Cardiac septum (tissue), 1 donor: ENCODE measurements at regions not wholly inside any gene's neighbourhood (a gene's known extent, or its start where the extent isn't known, plus 50 kb on each side); places are given as distances from the start of the nearest gene placed in this dataset.
"Not testable (repeated sequence)": the region's sequence is repeated elsewhere in the genome, so short reads cannot be mapped to it uniquely, and the experiment has no call there.

Source experiments
- DNase-seq: peaks from one replicate; pipeline ENCODE4 v3.0.0-alpha.2; 2020; ENCODE audit warnings: low spot score
- intact Hi-C: fragments of 100-400 bp; cut with DNase I; formaldehyde crosslinking; loops from one replicate; pipeline ENCODE4 v1.14.0; 2022
- donor health status: DM: no; HTN: no; CAD: no.

GRCh38 chr6:73969971-73970970, 274.3 kb downstream of the CD109 start:
- intact Hi-C loops = loop anchor here (5.0 to 10.0 kb wide), 2 partner anchors 115 to 1237 kb away; partner anchors contain the start of gene COL12A1
- DNase-seq = no peak

DNA sequence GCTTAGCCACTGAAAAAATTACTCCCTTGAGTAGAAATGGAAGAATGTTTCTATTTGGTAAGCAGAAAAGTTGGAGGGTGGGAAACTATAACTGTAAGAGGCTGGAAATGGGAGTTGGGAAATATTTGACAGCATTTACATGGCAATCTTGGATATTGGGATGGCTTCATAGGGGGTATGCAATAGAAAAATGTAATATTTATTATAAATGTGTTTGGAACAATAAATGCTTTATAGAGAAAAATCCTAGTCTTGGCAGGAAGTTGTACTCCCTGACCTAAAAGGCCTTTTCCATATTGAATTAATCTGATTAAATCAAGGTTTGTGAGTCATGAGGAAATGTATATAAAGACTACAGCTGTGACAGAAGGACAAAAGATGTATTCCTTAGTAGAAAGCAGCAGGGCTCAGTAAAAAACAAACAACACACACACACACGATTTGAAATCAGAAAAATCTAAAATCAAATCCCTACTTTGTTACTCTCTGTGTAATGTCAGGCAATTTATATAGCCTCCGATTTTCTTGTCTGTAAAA, 272.3 kb downstream of the CD109 start:
- intact Hi-C loops = loop anchor here (5.0 to 10.0 kb wide), 2 partner anchors 113 to 1239 kb away; partner anchors contain the start of gene COL12A1

DNA sequence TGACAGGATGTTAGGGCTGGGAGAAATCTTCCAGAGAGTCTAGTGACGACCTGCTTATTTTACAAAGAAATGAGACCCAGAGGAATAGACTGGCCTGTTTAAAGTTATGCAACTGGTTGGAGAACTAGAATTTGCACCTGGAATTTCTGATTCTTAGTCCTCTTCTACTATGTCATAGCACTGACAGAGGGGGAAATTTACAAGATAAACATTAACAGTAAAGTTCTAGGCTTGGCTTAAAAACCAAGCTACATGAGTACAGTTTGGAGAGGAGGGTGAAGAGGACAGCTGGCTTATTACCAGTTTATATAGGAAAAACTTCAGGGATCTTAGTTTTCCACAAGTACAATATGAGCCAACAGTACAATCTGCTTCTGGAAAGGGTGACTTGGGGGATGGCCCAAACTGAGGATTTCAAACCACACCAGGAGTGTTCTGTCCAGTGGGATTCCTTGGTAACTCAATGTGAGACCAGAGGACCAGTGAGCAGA, 269.6 kb downstream of the CD109 start:
- DNase-seq = no peak
- intact Hi-C loops = loop anchor here (5.0 to 10.0 kb wide), 2 partner anchors 111 to 1242 kb away; partner anchors contain the start of gene COL12A1

More for the DNA sequence above, 272.3 kb downstream of the CD109 start:
- DNase-seq = no peak

- intact Hi-C loops = loop anchor here (10.0 kb wide), 1 partner anchor 110 kb away; no protein-coding TSS in a partner anchor
- no peak for DNase-seq
These were observed 268.3 kb downstream of the CD109 start for GRCh38 chr6:73964241-73964854.

GRCh38 chr6:73962884-73963283, 266.9 kb downstream of the CD109 start:
- intact Hi-C loops = loop anchor here (10.0 kb wide), 1 partner anchor 108 kb away; no protein-coding TSS in a partner anchor
- no peak for DNase-seq

DNA sequence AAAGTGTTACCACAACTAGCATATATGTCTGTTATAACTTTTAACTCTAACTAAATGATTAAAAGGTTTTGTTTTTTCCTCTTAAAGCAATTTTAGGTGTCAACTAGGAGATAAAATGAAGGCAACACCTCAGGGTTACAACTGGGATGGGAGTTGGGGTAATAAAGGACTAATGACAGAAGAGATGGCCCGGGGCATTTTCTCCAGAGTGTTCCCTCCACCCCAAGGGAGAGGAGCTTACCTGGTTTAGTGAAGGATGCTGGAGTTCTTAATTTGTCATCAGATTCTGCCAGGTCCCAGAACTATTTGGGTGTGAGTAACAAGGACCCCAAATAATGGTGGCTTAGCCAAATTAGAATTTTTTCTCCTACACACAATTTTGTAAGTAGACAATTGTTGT, 260.3 kb downstream of the CD109 start:
- intact Hi-C loops = no loop called here
- no peak for DNase-seq

DNA sequence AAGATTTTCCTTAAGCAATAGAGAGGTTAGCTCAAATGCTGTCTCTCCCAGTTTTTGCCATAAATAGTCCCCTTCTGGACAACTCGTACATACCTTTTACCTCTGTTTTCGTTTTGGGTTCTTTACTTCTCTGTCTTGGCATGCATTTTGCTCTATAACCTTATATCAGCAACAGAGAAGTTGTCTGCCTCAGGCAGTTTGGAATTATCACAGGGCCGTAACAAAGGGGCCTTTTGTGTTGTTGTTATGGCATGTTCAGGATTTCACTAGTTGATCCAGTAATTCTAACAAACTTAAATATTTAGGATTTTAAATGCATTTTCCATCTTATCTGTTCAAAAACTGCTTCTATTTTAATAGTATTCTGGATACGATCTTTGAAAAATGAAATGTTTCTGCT, 259.8 kb downstream of the CD109 start:
- no peak for DNase-seq
- intact Hi-C loops = no loop called here

- intact Hi-C loops = no loop called here
- DNase-seq = no peak
These were observed 258.9 kb downstream of the CD109 start for GRCh38 chr6:73954881-73955280.

DNA sequence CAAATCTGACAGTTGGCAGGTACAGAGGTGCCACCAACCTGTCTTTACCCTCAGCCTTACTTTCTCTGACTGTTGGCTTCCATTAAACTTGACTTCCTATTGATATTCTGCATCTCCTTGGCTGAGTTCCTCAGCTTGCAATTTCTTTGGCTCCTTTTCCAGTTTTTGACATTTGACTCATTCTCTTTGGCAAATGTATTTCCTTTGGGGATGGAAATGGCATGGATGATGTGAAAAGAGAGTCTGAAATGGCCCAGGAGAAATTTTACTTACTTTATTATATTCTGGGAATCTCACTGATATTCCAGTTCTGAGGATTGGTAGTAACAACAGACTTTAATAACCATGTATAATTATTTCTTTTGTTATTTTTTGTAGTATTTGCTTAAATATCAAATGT, 255.2 kb downstream of the CD109 start:
- intact Hi-C loops = no loop called here
- no peak for DNase-seq

DNA sequence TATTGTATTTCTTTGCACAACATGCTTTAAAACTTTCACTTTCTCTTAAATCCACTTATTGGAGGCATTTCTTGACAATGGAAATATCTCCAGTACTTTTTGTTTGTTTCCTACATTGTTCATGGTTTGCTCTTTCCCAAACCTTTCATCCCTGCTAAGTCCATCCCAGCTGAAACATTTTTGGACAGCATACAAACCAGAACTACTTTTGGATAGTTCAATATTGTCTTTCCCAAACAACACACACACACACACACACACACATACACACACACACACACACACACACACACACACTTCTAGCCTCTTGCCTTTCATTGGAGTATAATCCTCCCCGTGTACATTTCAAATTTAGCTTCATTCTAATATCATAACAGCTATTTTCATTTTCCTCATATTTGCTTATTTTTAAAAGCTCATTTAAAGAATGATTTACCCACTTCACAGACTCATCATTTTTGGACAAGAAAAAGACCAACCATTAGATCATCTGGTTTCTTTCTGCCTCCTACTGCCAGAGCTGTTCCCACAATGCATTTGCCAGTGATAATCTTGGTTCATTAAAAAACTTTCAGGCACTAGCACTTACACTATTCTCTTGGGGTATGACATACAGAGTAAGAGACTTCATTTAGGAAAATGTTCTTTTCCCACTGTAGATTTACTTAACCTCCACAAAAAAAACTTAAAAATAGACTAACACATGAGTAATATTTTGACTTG, 248.1 kb downstream of the CD109 start:
- no peak for DNase-seq
- intact Hi-C loops = no loop called here

DNA sequence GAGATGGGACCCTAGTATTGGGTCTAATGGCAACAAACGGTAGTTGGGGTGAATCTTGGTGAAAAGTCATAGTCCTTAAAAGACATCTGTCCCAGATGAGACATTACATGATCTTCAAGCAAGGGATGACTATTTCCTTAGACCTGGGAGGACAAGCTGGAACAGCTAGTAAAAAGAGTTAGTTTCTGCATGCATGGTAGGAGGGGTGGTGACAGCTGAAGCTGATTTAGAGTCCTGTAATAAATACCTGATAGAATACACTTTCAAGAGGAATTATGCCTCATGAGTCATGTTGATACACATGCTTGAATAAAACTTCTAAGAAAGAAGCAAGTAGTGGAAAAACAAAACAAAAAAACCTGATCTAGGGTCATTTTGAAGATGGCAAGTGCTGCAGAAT, 247.4 kb downstream of the CD109 start:
- intact Hi-C loops = no loop called here
- no peak for DNase-seq

DNA sequence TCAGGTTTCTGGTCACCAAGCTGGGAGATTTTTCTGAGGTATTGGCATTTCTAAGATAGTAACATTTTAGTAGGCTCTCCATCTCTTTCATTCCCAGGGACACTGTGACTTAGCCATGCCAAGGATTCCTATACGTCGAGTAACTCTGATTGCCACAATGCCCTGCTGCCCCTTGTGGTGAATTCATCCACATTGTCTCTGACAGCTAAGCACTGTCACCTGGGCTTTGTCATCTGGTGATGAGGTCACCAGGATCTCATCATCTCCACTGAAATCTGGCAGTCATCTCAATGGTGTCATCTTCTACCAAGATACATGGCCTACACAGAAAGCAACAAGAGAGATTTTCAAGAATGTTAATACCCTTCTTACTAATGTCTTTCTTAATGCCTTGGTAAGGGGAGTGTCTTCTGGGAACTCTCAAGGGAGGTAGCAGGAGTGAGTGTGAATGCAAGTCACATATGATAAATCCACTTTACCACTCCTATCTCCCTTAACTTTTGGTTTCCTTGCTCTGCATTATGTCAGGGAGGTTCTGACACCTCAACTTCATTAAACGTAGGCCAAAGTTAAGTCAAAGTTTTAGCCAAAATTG, 246.7 kb downstream of the CD109 start:
- intact Hi-C loops = no loop called here
- DNase-seq = no peak

DNA sequence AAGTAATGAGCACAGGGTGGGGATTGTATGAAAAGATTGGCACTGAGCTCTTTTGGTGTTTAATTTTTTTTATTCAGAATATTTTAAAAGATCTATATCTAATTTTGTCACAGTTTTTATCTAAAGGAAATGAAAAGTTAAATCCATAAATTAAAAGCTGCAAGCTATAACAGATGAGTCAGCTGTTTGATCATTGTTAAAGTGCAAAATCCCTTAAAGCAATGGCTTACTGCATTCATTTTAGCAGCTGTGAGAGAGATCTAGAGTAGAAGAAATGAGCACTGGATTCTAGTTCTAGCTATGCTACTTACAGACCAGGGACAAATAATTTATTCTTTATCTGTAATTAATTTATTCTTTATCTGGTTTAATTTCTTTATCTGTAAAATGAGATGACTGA, 245.9 kb downstream of the CD109 start:
- DNase-seq = no peak
- intact Hi-C loops = no loop called here

DNA sequence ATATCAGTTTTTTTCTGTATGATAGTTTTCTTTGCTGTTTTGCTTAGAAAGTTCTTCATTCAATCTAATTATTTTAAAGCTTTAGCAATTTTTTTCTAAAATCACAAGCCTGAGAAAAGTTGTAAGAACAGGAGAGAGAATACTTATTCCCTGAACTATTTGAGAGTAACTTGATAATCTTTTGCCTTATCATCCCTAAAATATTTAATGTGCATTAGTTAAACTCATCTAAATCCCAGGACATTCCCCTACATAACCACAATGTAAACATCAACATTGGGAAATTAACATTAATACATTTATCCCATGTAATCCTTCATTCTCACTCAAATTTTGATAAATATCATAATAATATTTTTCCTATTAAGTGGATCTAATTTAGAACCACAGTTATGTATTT, 241.8 kb downstream of the CD109 start:
- intact Hi-C loops = no loop called here
- no peak for DNase-seq

DNA sequence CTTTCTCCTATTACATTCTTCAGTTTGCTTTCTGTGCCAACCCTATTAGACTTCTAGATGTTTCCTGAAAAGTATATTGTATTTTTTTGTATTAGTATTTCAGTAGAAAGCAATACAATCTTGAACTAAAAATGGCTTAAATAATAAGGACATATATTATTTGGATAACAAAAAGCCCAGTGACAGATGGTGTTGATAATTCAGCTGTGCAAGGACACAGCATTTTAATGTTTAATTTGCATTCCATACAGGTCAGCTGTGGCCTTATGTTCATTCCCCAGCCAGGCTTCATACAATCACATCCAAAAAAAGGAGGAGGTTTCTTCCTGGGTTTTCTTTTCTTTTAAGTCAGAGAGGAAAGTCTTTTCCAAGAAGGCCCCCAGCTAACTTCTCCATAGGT, 236.9 kb downstream of the CD109 start:
- intact Hi-C loops = no loop called here
- DNase-seq = no peak

DNA sequence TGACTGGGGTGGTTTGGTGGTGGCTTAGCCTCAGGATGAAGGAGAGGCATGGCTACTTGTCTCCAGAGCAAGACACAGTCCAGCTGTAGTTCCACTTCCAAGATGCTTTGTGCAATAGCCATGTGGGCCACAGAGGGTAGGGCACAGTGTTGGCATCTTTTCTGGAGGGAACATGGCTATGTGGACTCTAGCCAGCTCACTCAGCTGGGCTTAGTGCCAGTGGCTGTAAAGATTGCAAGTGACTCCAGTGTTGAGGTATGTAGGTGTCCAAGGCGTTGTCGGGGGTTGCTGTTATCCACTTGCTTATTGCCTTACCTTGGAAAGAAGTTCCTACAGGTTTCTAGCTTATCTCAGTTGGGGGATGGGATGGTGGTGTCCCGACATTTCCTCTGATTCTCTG, 233.4 kb downstream of the CD109 start:
- intact Hi-C loops = no loop called here
- no peak for DNase-seq

DNA sequence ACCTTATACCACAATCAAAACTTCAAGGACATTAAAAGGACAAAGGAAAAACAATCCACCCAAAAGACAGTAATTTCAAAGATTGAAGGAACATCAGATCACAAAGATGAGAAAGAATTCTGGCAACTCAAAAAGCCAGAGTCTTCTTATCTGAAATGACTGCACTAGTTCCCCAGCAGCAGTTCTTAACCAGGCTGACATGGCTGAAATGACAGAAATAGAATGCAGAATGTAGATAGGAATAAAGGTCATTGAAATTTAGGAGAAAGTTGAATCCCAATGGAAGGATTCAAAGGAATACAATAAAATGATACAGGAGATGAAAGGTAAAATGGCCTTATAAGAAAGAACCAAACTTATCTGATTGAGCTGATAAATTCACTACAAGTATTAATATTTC, 231.4 kb downstream of the CD109 start:
- intact Hi-C loops = no loop called here
- DNase-seq = no peak

- DNase-seq, intact Hi-C loops: not testable (repeated sequence)
These were observed 229.7 kb downstream of the CD109 start for GRCh38 chr6:73925703-73926102.

GRCh38 chr6:73923905-73924485, 228.0 kb downstream of the CD109 start:
- intact Hi-C loops = no loop called here
- no peak for DNase-seq
